ENCODE measurements at regions not wholly inside any gene's neighbourhood (a gene's known extent, or its start where the extent isn't known, plus 50 kb on each side); places are given as distances from the start of the nearest gene placed in this dataset.

DNA sequence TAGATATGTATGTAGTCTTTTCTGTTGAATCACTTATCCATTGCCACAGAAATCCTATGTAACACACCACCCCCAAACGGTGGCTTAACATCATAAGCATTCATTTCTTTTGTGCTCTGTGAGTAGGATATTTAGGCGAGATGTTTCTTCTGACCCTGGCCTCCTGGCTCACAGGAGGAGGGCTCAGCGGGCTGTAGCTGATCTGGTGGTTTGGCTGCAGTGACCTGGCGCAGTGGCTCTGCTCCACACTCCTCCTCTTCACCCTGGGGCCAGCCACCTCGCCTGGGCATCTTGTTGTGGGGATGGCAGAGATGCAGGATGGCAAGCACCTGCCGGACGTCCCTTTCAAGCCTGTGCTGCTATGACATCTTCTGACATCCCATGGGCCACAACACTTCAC is 147.1 kb upstream of the IRS2 start:
- DNase-seq, result no peak

DNA sequence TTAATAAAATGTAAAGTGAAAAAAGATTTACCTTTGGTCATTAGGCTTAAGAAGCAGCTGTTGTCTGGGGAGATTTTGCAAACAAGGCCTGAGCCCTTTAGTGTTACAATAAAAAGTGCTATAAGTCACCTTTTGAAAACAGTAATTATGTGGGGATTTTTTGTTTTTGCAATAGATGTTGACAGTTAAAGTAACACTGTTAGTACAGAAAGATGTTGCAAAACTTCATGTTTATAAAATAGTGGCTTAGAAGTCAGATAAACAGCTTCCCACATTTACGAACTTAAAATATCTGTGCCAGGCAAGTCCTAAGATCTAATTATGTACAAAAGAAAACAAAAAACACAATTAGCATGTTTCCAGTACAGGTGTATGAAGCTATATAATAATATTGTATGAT is 138.0 kb upstream of the IRS2 start:
- DNase-seq, result no peak

DNA sequence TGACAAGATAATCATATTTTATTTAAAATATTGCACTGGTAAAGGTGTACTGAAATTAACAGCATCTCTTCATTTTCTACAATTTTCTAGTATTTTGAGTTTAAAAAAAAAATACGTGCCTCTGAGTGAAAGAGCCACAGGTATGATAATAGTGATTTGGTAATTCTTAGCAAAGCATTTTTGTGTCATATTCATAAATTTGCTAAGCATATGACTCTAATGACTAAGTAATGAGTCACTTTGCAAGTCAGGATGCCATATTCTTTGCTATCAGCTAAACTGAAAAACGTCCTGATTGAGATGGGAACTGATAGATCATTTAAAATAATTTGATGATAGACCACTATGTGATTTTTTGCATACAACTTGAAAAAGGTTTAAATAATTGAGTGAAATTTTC is 136.1 kb upstream of the IRS2 start:
- no peak for DNase-seq

- no peak for DNase-seq
These were observed 133.5 kb upstream of the IRS2 start for GRCh38 chr13:109919715-109920375.

- no peak for DNase-seq
These were observed 131.9 kb upstream of the IRS2 start for GRCh38 chr13:109918179-109918711.

DNA sequence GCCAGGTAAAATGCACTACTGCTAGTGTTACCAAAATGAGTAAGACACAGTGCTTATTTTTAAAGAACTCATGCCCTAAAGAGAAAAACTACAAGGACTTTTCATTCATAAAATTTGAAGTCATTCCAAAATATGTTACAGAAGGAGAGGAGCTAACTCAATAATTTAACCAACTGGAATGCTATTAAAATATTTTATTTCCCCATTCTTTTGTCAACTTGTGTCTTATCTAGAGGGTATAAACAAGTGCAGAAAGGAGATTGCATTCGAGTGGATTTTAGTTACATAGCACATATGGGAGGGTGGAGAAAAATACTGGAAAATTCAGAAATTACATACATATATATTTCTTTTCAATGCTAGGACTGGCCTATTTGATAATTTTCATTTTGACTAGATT is 131.0 kb upstream of the IRS2 start:
- no peak for DNase-seq

- no peak for DNase-seq
These were observed 127.6 kb upstream of the IRS2 start for GRCh38 chr13:109913936-109914510.

- DNase-seq, result no peak
These were observed 126.8 kb upstream of the IRS2 start for GRCh38 chr13:109913186-109913585.

GRCh38 chr13:109910194-109910593 is 123.8 kb upstream of the IRS2 start:
- no peak for DNase-seq

GRCh38 chr13:109906976-109907375 is 120.6 kb upstream of the IRS2 start:
- no peak for DNase-seq

- no peak for DNase-seq
These were observed 117.8 kb upstream of the IRS2 start for GRCh38 chr13:109904218-109904617.

DNA sequence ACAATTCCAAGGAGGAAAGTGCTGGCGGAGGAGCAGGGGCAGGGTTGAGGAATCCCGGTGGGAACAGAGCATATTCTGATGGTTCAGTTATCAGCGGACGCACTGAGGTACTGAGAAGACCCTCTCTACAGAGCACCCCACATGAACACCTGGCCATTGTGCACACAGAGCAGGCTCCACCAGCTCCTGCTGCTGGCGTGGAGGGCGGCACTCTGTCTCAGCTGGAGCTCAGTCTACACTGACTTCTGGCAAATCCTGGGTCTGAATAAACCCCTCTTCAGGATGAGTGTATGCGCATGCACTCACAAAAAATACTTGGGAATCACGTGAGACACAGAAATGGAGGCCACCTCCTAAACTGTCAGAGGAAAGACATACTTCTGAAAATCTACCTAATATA is 114.4 kb upstream of the IRS2 start:
- no peak for DNase-seq

DNA sequence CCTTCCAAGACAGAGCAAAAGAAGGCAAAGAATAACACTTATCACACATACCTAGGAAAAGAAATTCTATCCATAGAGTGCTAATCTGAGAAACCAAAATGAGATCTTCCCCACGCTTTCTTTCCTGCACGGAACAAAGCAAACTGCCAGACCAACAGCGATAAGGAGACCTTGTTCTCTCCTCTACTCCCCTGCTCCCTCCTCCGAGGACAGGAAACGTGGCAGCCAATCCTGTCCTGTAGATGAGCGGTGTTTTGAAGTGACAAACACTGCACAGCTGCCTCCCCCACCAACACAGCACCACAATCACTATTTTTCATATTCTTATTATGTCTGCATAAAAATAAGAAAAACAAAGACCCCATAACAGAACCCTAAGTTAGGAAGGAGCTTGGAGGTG is 113.9 kb upstream of the IRS2 start:
- no peak for DNase-seq

DNA sequence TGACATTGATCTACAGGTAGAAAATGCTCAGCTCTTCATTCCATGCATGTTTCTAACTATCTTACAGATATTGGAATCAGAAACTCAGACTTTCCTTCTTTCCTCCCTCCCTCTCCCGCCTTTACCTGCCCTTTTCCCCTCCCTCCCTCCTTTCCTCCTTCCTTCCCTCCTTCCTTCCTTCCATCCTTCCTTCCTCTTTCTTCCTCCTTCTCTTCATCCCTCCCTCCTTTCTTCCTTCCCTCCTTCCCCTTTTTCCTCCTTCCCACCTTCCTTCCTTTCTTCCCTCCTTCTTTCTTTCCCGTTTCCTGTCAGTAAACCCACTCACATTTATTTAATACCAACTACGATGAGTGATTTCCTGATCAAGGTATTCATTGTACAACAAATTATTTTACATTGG is 113.4 kb upstream of the IRS2 start:
- DNase-seq, result no peak

- DNase-seq, result no peak
These were observed 112.9 kb upstream of the IRS2 start for GRCh38 chr13:109899316-109899715.

- DNase-seq, result no peak
These were observed 111.7 kb upstream of the IRS2 start for GRCh38 chr13:109897988-109898624.

- no peak for DNase-seq
These were observed 105.7 kb upstream of the IRS2 start for GRCh38 chr13:109892101-109892500.

DNA sequence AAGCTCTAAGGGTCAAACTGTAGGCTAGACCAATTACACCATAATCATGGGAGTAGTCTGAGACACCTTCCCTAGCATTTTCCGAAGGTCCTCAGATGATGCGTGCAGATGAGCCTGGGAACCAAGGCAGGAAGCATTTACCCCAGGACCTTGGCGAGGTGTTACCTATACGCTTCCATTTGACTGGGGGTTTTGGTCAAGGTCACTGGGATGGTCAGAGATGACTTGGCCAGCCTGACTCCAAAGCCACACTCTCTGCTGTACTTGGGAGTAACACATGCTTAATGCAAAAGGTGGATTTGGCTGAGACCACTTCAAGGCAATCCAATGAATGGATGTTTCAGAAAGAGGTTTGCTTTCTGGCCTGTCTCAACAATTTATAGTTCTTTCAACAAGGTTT is 98.9 kb upstream of the IRS2 start:
- no peak for DNase-seq

GRCh38 chr13:109884462-109884861 is 98.1 kb upstream of the IRS2 start:
- no peak for DNase-seq

DNA sequence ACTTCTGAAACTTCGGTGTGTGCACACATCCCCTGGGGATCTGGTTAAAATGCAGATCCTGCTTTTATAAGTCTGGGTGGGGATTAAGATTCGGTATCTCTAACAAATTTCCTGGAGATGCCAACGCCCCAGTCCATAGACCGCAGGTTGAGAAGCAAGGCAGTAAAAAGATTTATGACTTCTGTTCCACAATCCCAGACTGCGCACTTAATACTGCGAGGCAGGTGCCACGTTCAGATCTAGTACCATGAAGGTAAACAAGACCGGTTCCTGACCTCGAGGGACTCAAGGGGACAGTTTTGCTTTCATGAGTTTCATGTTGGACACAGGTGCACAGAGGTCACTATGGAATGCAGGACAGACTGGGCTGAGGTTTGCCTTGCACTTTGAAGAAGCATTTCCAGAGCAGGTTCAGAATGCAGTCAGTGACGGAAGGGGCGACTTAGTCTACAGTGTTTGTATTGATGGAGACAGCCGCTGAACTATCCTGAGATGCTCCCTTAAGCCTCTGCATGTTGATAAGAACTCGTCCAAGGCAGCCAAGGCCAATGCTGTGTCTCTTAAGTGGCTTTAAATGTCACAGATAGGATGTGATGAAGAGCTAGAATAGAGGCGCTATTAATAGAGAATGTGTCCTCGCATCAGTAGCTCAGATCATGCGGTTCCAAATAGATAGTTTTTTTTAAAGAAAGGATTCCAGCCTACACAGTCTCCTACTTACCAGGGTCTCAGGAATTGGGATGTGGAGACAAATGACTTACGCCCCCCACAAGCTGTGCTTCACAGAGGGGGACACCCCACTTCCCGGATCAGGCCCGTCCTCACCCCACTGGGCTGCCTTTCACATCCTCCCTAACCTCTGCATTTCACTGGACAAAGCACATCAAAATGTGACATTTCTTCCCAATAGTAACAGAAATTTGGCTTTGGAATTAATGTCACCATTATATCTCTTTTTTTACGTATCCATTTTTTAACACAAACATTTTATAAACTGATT is 97.1 kb upstream of the IRS2 start:
- DNase-seq, result no peak

DNA sequence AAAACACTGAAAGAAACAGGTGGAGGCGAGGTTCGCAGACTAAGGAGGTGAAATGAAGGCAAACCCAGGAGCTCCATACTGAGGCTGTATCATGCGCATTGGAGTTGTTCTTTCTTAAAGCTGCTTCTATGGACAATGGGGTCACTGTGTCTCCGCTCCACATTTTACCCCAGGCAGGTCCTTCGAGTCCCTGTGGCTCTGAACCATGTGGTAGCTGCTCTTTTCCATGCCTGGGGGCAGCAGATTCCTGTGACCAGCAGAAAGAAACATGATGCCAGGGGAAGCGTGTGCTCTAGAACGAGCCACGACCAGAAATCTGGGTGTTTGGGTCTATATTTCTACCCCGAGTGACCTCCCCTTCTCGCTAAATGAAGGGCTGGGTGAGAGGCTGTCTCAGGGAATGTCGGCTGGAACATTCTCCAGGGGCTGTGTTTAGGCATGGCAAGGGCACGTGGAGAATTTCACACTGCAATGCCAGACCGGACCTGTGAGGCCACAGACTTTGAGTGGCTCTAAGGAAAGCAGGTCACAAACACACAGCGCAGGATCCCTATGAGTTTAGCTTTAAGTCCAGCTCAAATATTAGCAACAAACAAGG is 95.7 kb upstream of the IRS2 start:
- no peak for DNase-seq

DNA sequence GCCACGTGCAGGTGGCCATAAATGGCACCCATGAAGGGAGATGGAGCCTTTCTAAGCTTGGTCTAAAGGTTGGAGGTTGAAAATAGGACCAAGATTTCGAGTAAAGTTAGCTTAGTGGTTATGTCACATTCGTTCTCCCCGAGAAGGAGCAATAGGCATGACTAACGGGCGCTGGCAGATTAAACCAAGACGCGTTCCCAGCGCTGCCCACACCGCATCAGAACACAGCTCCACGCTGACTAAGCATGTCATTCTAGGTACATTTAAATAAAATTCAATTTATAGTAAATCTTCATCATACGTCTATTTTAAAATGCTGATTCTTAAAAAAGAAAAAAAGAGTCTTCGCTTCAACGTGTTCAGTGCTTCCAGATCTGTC is 95.0 kb upstream of the IRS2 start:
- DNase-seq, result no peak
